HFFc6 (cell line): ENCODE measurements at regions not wholly inside any gene's neighbourhood (a gene's known extent, or its start where the extent isn't known, plus 50 kb on each side); places are given as distances from the start of the nearest gene placed in this dataset.

ENCODE experiments used
- DNase-seq: peaks from one replicate; pipeline ENCODE4 v3.0.0-alpha.2; 2018
- H3K27ac Mint-ChIP-seq: 2 replicates; pipeline ENCODE4 v1.8.0; 2020; ENCODE audit warnings: mild to moderate bottlenecking, mixed read lengths
- H3K27me3 Mint-ChIP-seq: 2 replicates; pipeline ENCODE4 v1.8.0; 2021; ENCODE audit warnings: mild to moderate bottlenecking, moderate library complexity, mixed read lengths; ENCODE audit not compliant: insufficient read depth
- H3K36me3 Mint-ChIP-seq: 2 replicates; pipeline ENCODE4 v1.8.0; 2021; ENCODE audit warnings: low read depth, mixed read lengths
- H3K4me1 Mint-ChIP-seq: 2 replicates; pipeline ENCODE4 v1.8.0; 2020; ENCODE audit warnings: low read depth, mixed read lengths
- H3K4me3 Mint-ChIP-seq: 2 replicates; pipeline ENCODE4 v1.8.0; 2020; ENCODE audit warnings: mild to moderate bottlenecking, moderate library complexity, mixed read lengths
- H3K9me3 Mint-ChIP-seq: 2 replicates; pipeline ENCODE4 v1.8.0; 2020; ENCODE audit warnings: mild to moderate bottlenecking, mixed read lengths
- TF ChIP-seq, protein P1 (sequence below): fragments of 200-600 bp; sonication (generic); IDR thresholded peaks from 2 replicates; pipeline ENCODE4 v1.5.0; 2021; ENCODE audit warnings: antibody characterized with exemption, mild to moderate bottlenecking

GRCh38 chr3:103342205-103342731 lies 907.5 kb downstream of the ZPLD1 start:
- TF ChIP-seq, protein P1, sequence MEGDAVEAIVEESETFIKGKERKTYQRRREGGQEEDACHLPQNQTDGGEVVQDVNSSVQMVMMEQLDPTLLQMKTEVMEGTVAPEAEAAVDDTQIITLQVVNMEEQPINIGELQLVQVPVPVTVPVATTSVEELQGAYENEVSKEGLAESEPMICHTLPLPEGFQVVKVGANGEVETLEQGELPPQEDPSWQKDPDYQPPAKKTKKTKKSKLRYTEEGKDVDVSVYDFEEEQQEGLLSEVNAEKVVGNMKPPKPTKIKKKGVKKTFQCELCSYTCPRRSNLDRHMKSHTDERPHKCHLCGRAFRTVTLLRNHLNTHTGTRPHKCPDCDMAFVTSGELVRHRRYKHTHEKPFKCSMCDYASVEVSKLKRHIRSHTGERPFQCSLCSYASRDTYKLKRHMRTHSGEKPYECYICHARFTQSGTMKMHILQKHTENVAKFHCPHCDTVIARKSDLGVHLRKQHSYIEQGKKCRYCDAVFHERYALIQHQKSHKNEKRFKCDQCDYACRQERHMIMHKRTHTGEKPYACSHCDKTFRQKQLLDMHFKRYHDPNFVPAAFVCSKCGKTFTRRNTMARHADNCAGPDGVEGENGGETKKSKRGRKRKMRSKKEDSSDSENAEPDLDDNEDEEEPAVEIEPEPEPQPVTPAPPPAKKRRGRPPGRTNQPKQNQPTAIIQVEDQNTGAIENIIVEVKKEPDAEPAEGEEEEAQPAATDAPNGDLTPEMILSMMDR = no peak
- DNase-seq = no peak
- Mint-ChIP-seq H3K36me3 (no peaks in the 10 kb centered on the region; the same call in 1 of the 2 replicates), H3K9me3 (peaks cover 17% of the 10 kb centered on the region), H3K4me3 (no peak overlapping the region), H3K27ac (no peak overlapping the region), H3K4me1 (no peaks in the 10 kb centered on the region), H3K27me3 (no peaks in the 10 kb centered on the region)

- Mint-ChIP-seq H3K27ac (no peak overlapping the region), H3K27me3 (no peaks in the 10 kb centered on the region), H3K9me3 (peaks cover 25% of the 10 kb centered on the region), H3K4me3 (no peak overlapping the region), H3K36me3 (no peaks in the 10 kb centered on the region), H3K4me1 (no peaks in the 10 kb centered on the region)
- DNase-seq = no peak
- TF ChIP-seq, protein P1 = no peak
These were observed 914.9 kb downstream of the ZPLD1 start for GRCh38 chr3:103349760-103350159.

GRCh38 chr3:103365467-103365866 lies 930.7 kb downstream of the ZPLD1 start:
- Mint-ChIP-seq H3K36me3 (no peaks in the 10 kb centered on the region), H3K27me3 (no peaks in the 10 kb centered on the region), H3K4me3 (no peak overlapping the region), H3K4me1 (no peaks in the 10 kb centered on the region), H3K9me3 (peaks cover 34% of the 10 kb centered on the region), H3K27ac (no peak overlapping the region)
- TF ChIP-seq, protein P1 = no peak
- no peak for DNase-seq

DNA sequence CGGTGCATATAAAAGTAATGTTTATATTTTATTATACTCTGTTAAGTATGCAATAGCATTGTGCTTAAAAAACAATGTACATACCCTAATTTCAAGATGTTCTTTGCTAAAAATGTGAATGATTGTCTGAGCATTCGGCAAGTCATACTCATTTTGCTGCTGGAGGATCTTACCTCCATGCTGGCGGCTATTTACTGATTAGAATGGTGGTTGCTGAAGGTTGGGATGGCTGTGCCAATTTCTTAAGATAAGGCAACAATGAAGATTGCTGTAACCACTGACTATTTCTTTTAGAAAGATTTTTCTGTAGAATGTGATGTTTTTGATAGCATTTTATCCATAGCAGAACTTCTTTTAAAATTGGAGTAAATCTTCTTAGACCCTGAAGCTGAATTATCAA lies 932.7 kb downstream of the ZPLD1 start:
- no peaks in the 10 kb centered on the region for H3K27me3 Mint-ChIP-seq
- no peak overlapping the region for H3K4me3 Mint-ChIP-seq
- H3K9me3 Mint-ChIP-seq = peaks cover 25% of the 10 kb centered on the region
- H3K4me1 Mint-ChIP-seq = no peaks in the 10 kb centered on the region
- H3K27ac Mint-ChIP-seq = no peak overlapping the region
- H3K36me3 Mint-ChIP-seq = no peaks in the 10 kb centered on the region
- no peak for DNase-seq
- TF ChIP-seq, protein P1 = no peak

- H3K27me3 Mint-ChIP-seq = no peaks in the 10 kb centered on the region
- H3K9me3 Mint-ChIP-seq = peaks cover 24% of the 10 kb centered on the region
- TF ChIP-seq, protein P1 = no peak
- H3K27ac Mint-ChIP-seq = no peak overlapping the region
- no peaks in the 10 kb centered on the region for H3K4me1 Mint-ChIP-seq
- no peaks in the 10 kb centered on the region for H3K36me3 Mint-ChIP-seq
- no peak for DNase-seq
- H3K4me3 Mint-ChIP-seq = no peak overlapping the region
These were observed 936.6 kb downstream of the ZPLD1 start for GRCh38 chr3:103371411-103371810.

GRCh38 chr3:103372031-103372430 lies 937.2 kb downstream of the ZPLD1 start:
- H3K36me3 Mint-ChIP-seq = no peaks in the 10 kb centered on the region
- no peak overlapping the region for H3K27ac Mint-ChIP-seq
- H3K27me3 Mint-ChIP-seq = no peaks in the 10 kb centered on the region
- DNase-seq = no peak
- no peak overlapping the region for H3K4me3 Mint-ChIP-seq
- TF ChIP-seq, protein P1 = no peak
- peaks cover 24% of the 10 kb centered on the region for H3K9me3 Mint-ChIP-seq
- no peaks in the 10 kb centered on the region for H3K4me1 Mint-ChIP-seq
